ENCODE measurements at regions not wholly inside any gene's neighbourhood (a gene's known extent, or its start where the extent isn't known, plus 50 kb on each side); places are given as distances from the start of the nearest gene placed in this dataset.

- intact Hi-C loops (cut with micrococcal nuclease) = no loop called here
These were observed 145.9 kb downstream of the CARTPT start for GRCh38 chr5:71864730-71865601.

GRCh38 chr5:71865665-71866320 is 146.7 kb downstream of the CARTPT start:
- intact Hi-C loops (cut with micrococcal nuclease) = no loop called here

GRCh38 chr5:71872311-71872864 is 153.3 kb downstream of the CARTPT start:
- intact Hi-C loops (cut with micrococcal nuclease) = no loop called here

- intact Hi-C loops (cut with micrococcal nuclease) = no loop called here
These were observed 154.1 kb downstream of the CARTPT start for GRCh38 chr5:71873191-71873591.

GRCh38 chr5:71874521-71874920 is 155.4 kb downstream of the CARTPT start:
- intact Hi-C loops (cut with micrococcal nuclease) = no loop called here

GRCh38 chr5:71877511-71877910 is 158.4 kb downstream of the CARTPT start:
- intact Hi-C loops (cut with micrococcal nuclease) = no loop called here

- intact Hi-C loops (cut with micrococcal nuclease) = no loop called here
These were observed 161.5 kb downstream of the CARTPT start for GRCh38 chr5:71880536-71880935.

- intact Hi-C loops (cut with micrococcal nuclease) = no loop called here
These were observed 164.0 kb downstream of the CARTPT start for GRCh38 chr5:71882826-71883741.

GRCh38 chr5:71883742-71884103 is 164.6 kb downstream of the CARTPT start:
- intact Hi-C loops (cut with micrococcal nuclease) = no loop called here

- intact Hi-C loops (cut with micrococcal nuclease) = no loop called here
These were observed 165.9 kb downstream of the CARTPT start for GRCh38 chr5:71884926-71885325.

GRCh38 chr5:71886406-71886805 is 167.3 kb downstream of the CARTPT start:
- intact Hi-C loops (cut with micrococcal nuclease) = no loop called here

- intact Hi-C loops (cut with micrococcal nuclease) = no loop called here
These were observed 168.6 kb downstream of the CARTPT start for GRCh38 chr5:71887680-71888079.

- intact Hi-C loops (cut with micrococcal nuclease) = no loop called here
These were observed 172.3 kb downstream of the CARTPT start for GRCh38 chr5:71891406-71891805.

- intact Hi-C loops (cut with micrococcal nuclease) = no loop called here
These were observed 172.8 kb downstream of the CARTPT start for GRCh38 chr5:71891856-71892255.

GRCh38 chr5:71892641-71893365 is 173.7 kb downstream of the CARTPT start:
- intact Hi-C loops (cut with micrococcal nuclease) = no loop called here

- intact Hi-C loops (cut with micrococcal nuclease) = no loop called here
These were observed 174.4 kb downstream of the CARTPT start for GRCh38 chr5:71893451-71893850.

GRCh38 chr5:71894091-71894490 is 175.0 kb downstream of the CARTPT start:
- intact Hi-C loops (cut with micrococcal nuclease) = no loop called here

- intact Hi-C loops (cut with micrococcal nuclease) = no loop called here
These were observed 176.5 kb downstream of the CARTPT start for GRCh38 chr5:71895546-71895945.

- intact Hi-C loops (cut with micrococcal nuclease) = no loop called here
These were observed 180.8 kb downstream of the CARTPT start for GRCh38 chr5:71899865-71900342.

GRCh38 chr5:71903808-71904207 is 184.7 kb downstream of the CARTPT start:
- intact Hi-C loops (cut with micrococcal nuclease) = no loop called here

GRCh38 chr5:71904852-71905251 is 185.8 kb downstream of the CARTPT start:
- intact Hi-C loops (cut with micrococcal nuclease) = no loop called here

Measured in T-helper 2 cell treated with Interferon-gamma antibody and Interleukin-4, amounts not matched to agents 100 ng/mL and 5 ng/mL, for 36 hours (primary cell).